ENCODE measurements at regions not wholly inside any gene's neighbourhood (a gene's known extent, or its start where the extent isn't known, plus 50 kb on each side); places are given as distances from the start of the nearest gene placed in this dataset.

DNA sequence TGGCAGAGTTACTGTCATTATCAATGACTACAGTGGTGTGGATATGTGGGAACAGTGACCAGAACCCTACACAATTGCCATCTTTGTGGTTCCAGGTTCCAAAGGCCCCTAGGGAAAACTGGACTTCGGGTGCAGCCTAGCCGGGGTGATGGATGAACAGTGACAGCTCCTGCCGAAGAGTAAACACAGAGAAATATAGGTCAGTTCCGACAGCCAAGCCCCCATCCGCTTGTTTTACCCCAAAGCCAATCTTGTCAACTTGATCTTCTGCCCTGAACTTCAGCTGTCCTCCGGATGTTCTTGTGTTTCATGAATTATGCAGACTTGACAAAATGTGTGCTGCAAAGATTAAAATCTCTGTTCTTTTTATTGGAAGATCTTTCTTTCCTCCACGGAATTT is 200.4 kb upstream of the SRRM4 start:
- TF ChIP-seq ZNF671 (CRISPR knock-in tag; IDR thresholded peaks at IDR 0.05) (no peak), ZNF263 (CRISPR knock-in tag; IDR thresholded peaks at IDR 0.05; ENCODE audit: low read depth) (no peak), ZNF423 (CRISPR knock-in tag; IDR thresholded peaks at IDR 0.05) (no peak), CREM (CRISPR knock-in tag; IDR thresholded peaks at IDR 0.05) (no peak), MAX (CRISPR knock-in tag; IDR thresholded peaks at IDR 0.05) (no peak), GRHL2 (CRISPR knock-in tag; IDR thresholded peaks at IDR 0.05; ENCODE audit: insufficient replicate concordance, severe bottlenecking) (no peak), ZNF396 (CRISPR knock-in tag; IDR thresholded peaks at IDR 0.05; ENCODE audit: borderline replicate concordance) (no peak)
- TF ChIP-seq, protein P1, sequence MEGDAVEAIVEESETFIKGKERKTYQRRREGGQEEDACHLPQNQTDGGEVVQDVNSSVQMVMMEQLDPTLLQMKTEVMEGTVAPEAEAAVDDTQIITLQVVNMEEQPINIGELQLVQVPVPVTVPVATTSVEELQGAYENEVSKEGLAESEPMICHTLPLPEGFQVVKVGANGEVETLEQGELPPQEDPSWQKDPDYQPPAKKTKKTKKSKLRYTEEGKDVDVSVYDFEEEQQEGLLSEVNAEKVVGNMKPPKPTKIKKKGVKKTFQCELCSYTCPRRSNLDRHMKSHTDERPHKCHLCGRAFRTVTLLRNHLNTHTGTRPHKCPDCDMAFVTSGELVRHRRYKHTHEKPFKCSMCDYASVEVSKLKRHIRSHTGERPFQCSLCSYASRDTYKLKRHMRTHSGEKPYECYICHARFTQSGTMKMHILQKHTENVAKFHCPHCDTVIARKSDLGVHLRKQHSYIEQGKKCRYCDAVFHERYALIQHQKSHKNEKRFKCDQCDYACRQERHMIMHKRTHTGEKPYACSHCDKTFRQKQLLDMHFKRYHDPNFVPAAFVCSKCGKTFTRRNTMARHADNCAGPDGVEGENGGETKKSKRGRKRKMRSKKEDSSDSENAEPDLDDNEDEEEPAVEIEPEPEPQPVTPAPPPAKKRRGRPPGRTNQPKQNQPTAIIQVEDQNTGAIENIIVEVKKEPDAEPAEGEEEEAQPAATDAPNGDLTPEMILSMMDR (IDR thresholded peaks at IDR 0.05) = no peak
- TF ChIP-seq, protein P2, sequence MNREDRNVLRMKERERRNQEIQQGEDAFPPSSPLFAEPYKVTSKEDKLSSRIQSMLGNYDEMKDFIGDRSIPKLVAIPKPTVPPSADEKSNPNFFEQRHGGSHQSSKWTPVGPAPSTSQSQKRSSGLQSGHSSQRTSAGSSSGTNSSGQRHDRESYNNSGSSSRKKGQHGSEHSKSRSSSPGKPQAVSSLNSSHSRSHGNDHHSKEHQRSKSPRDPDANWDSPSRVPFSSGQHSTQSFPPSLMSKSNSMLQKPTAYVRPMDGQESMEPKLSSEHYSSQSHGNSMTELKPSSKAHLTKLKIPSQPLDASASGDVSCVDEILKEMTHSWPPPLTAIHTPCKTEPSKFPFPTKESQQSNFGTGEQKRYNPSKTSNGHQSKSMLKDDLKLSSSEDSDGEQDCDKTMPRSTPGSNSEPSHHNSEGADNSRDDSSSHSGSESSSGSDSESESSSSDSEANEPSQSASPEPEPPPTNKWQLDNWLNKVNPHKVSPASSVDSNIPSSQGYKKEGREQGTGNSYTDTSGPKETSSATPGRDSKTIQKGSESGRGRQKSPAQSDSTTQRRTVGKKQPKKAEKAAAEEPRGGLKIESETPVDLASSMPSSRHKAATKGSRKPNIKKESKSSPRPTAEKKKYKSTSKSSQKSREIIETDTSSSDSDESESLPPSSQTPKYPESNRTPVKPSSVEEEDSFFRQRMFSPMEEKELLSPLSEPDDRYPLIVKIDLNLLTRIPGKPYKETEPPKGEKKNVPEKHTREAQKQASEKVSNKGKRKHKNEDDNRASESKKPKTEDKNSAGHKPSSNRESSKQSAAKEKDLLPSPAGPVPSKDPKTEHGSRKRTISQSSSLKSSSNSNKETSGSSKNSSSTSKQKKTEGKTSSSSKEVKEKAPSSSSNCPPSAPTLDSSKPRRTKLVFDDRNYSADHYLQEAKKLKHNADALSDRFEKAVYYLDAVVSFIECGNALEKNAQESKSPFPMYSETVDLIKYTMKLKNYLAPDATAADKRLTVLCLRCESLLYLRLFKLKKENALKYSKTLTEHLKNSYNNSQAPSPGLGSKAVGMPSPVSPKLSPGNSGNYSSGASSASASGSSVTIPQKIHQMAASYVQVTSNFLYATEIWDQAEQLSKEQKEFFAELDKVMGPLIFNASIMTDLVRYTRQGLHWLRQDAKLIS (CRISPR knock-in tag; IDR thresholded peaks at IDR 0.05; ENCODE audit: borderline replicate concordance) = no peak
- no peaks in the 10 kb centered on the region for H3K36me3 Mint-ChIP-seq
- ATAC-seq = no peak
- ChIA-PET CTCF (no interaction called here), POLR2A (no interaction called here)
- 0 out of 2 replicates have a peak, but pooled peaks cover 3% of the 10 kb centered on the region for H3K9me3 Mint-ChIP-seq
- H3K27ac Mint-ChIP-seq = no peak overlapping the region
- H3K4me3 Mint-ChIP-seq = no peak overlapping the region
- peaks cover 16% of the 10 kb centered on the region for H3K27me3 Mint-ChIP-seq (ENCODE audit: low read depth)
- H3K4me1 Mint-ChIP-seq = peaks cover 16% of the 10 kb centered on the region
- DNase-seq (ENCODE audit: low spot score) = no peak

- Mint-ChIP-seq H3K4me1 (peaks cover 16% of the 10 kb centered on the region), H3K27ac (no peak overlapping the region), H3K4me3 (no peak overlapping the region), H3K27me3 (ENCODE audit: low read depth) (peaks cover 8% of the 10 kb centered on the region), H3K36me3 (no peaks in the 10 kb centered on the region), H3K9me3 (0 out of 2 replicates have a peak, but pooled peaks cover 3% of the 10 kb centered on the region)
- ATAC-seq (peak; percentile 47), DNase-seq (ENCODE audit: low spot score) (no peak)
- POLR2A ChIA-PET = no interaction called here
- TF ChIP-seq ZNF281 (CRISPR knock-in tag; IDR thresholded peaks at IDR 0.05) (no peak), TCF7 (CRISPR knock-in tag; IDR thresholded peaks at IDR 0.05; ENCODE audit: low read depth) (no peak), ZNF232 (CRISPR knock-in tag; IDR thresholded peaks at IDR 0.05) (no peak), ZNF671 (CRISPR knock-in tag; IDR thresholded peaks at IDR 0.05) (no peak), SMAD4 (CRISPR knock-in tag; IDR thresholded peaks at IDR 0.05) (no peak), CREM (CRISPR knock-in tag; IDR thresholded peaks at IDR 0.05) (no peak), PRDM15 (CRISPR knock-in tag; IDR thresholded peaks at IDR 0.05) (no peak), NR2C2 (CRISPR knock-in tag; IDR thresholded peaks at IDR 0.05) (no peak), RORB (CRISPR knock-in tag; IDR thresholded peaks at IDR 0.05) (no peak), CBFB (CRISPR knock-in tag; IDR thresholded peaks at IDR 0.05; ENCODE audit: low read depth) (no peak), EMX1 (CRISPR knock-in tag; IDR thresholded peaks at IDR 0.05) (no peak), HMGA2 (CRISPR knock-in tag; IDR thresholded peaks at IDR 0.05) (no peak), HMGXB4 (CRISPR knock-in tag; IDR thresholded peaks at IDR 0.05) (no peak), TEAD4 (CRISPR knock-in tag; IDR thresholded peaks at IDR 0.05) (no peak)
- CTCF ChIA-PET = no interaction called here
Observed at GRCh38 chr12:118781692-118782091, 199.6 kb upstream of the SRRM4 start.
